Endodermal cell (in vitro differentiated cells): ENCODE measurements at regions not wholly inside any gene's neighbourhood (a gene's known extent, or its start where the extent isn't known, plus 50 kb on each side); places are given as distances from the start of the nearest gene placed in this dataset.

Experiments used
- DNase-seq: peaks from one replicate; pipeline ENCODE4 v3.0.0-alpha.2; 2017
- H3K27ac ChIP-seq: 2 replicates; pipeline ENCODE4 v1.5.1; 2013; ENCODE audit warnings: mild to moderate bottlenecking, low read depth, low read length, moderate library complexity
- H3K27me3 ChIP-seq: 2 replicates; pipeline ENCODE4 v1.6.1; 2013; ENCODE audit warnings: mild to moderate bottlenecking, low read length, moderate library complexity; ENCODE audit not compliant: insufficient read depth, control insufficient read depth, poor library complexity, severe bottlenecking
- H3K36me3 ChIP-seq: 2 replicates; pipeline ENCODE4 v1.7.0; 2013; ENCODE audit warnings: mild to moderate bottlenecking, low read length, moderate library complexity; ENCODE audit not compliant: control insufficient read depth, insufficient read depth
- H3K4me1 ChIP-seq: one replicate; pipeline ENCODE4 v1.7.0; 2013; ENCODE audit warnings: low read length; ENCODE audit not compliant: control insufficient read depth, insufficient read depth
- H3K4me3 ChIP-seq: 2 replicates; pipeline ENCODE4 v1.5.1; 2013; ENCODE audit warnings: mild to moderate bottlenecking, low read length, moderate library complexity
- H3K9ac ChIP-seq: 2 replicates; pipeline ENCODE4 v1.6.1; 2013; ENCODE audit warnings: mild to moderate bottlenecking, low read length, moderate library complexity; ENCODE audit not compliant: poor library complexity, severe bottlenecking; ENCODE audit errors: extremely low read depth
- H3K9me3 ChIP-seq: 2 replicates; pipeline ENCODE4 v1.6.1; 2013; ENCODE audit warnings: mild to moderate bottlenecking, low read length, moderate library complexity; ENCODE audit not compliant: control insufficient read depth
- H3K27ac Mint-ChIP-seq: 2 replicates; pipeline ENCODE4 v1.8.0; 2020; ENCODE audit warnings: mixed read lengths
- H3K27me3 Mint-ChIP-seq: 2 replicates; pipeline ENCODE4 v1.8.0; 2021; ENCODE audit warnings: mild to moderate bottlenecking, mixed read lengths; ENCODE audit not compliant: insufficient read depth
- H3K36me3 Mint-ChIP-seq: 2 replicates; pipeline ENCODE4 v1.8.0; 2020; ENCODE audit warnings: low read depth, mixed read lengths
- H3K4me1 Mint-ChIP-seq: 2 replicates; pipeline ENCODE4 v1.8.0; 2020; ENCODE audit warnings: mixed read lengths
- H3K4me3 Mint-ChIP-seq: 2 replicates; pipeline ENCODE4 v1.8.0; 2020; ENCODE audit warnings: mild to moderate bottlenecking, moderate library complexity, mixed read lengths
- H3K9me3 Mint-ChIP-seq: 2 replicates; pipeline ENCODE4 v1.8.0; 2020; ENCODE audit warnings: mild to moderate bottlenecking, mixed read lengths
- CTCF ChIP-seq: fragments of 200-600 bp; sonication (generic); conservative IDR thresholded peaks from 2 replicates; pipeline ENCODE4 v1.5.0; 2021; ENCODE audit warnings: antibody characterized with exemption, mild to moderate bottlenecking
- WGBS, 2 experiments: methylation state at CpG; one replicate each; pipeline versions ENCODE4 v1.1.5 to v1.1.7; 2013; ENCODE audit warnings: missing lambda C conversion rate in 2 of 2, mixed read lengths in 1 of 2; ENCODE audit not compliant: insufficient coverage in 1 of 2, insufficient read length in 1 of 2; 5-methylcytosine and 5-hydroxymethylcytosine counted together

- 88 to 100% methylated on average over 1 of the region's 4 CpGs for WGBS, 2 experiments
- H3K4me3 Mint-ChIP-seq = no peak overlapping the region
- H3K9ac ChIP-seq = no peak overlapping the region
- H3K4me1 Mint-ChIP-seq = peaks cover 1% of the 10 kb centered on the region
- no peak for DNase-seq
- no peaks in the 10 kb centered on the region for H3K36me3 Mint-ChIP-seq
- no peaks in the 10 kb centered on the region for H3K9me3 ChIP-seq
- H3K36me3 ChIP-seq = no peaks in the 10 kb centered on the region
- TF ChIP-seq CTCF = no peak
- no peak overlapping the region for H3K27ac ChIP-seq
- no peaks in the 10 kb centered on the region for H3K27me3 ChIP-seq
- no peaks in the 10 kb centered on the region for H3K27me3 Mint-ChIP-seq
- H3K27ac Mint-ChIP-seq = no peak overlapping the region
- H3K4me3 ChIP-seq = no peak overlapping the region
- H3K4me1 ChIP-seq = no peaks in the 10 kb centered on the region
- no peaks in the 10 kb centered on the region for H3K9me3 Mint-ChIP-seq
These were observed 175.4 kb upstream of the HDDC2 start for GRCh38 chr6:125477156-125477555.

- Histone ChIP-seq H3K9ac (no peak overlapping the region), H3K9me3 (no peaks in the 10 kb centered on the region), H3K27me3 (no peaks in the 10 kb centered on the region), H3K4me1 (no peaks in the 10 kb centered on the region), H3K36me3 (no peaks in the 10 kb centered on the region), H3K4me3 (no peak overlapping the region), H3K27ac (no peak overlapping the region)
- WGBS, 2 experiments = 76 to 93% methylated on average over 3 of the region's 3 CpGs
- Mint-ChIP-seq H3K4me3 (no peak overlapping the region), H3K27me3 (no peaks in the 10 kb centered on the region), H3K36me3 (no peaks in the 10 kb centered on the region), H3K9me3 (no peaks in the 10 kb centered on the region), H3K27ac (no peak overlapping the region), H3K4me1 (peaks cover 5% of the 10 kb centered on the region)
- no peak for DNase-seq
- TF ChIP-seq CTCF = no peak
These were observed 176.1 kb upstream of the HDDC2 start for GRCh38 chr6:125477844-125478243.

- no peak for DNase-seq
- Histone ChIP-seq H3K4me1 (no peaks in the 10 kb centered on the region), H3K9me3 (no peaks in the 10 kb centered on the region), H3K4me3 (no peak overlapping the region), H3K36me3 (no peaks in the 10 kb centered on the region), H3K27ac (no peak overlapping the region), H3K9ac (no peak overlapping the region), H3K27me3 (no peaks in the 10 kb centered on the region)
- no peaks in the 10 kb centered on the region for H3K27me3 Mint-ChIP-seq
- H3K4me3 Mint-ChIP-seq = no peak overlapping the region
- peaks cover 11% of the 10 kb centered on the region for H3K4me1 Mint-ChIP-seq
- no peak for TF ChIP-seq CTCF
- no peaks in the 10 kb centered on the region for H3K9me3 Mint-ChIP-seq
- H3K27ac Mint-ChIP-seq = no peak overlapping the region
- no peaks in the 10 kb centered on the region for H3K36me3 Mint-ChIP-seq
- 90 to 98% methylated on average over 2 of the region's 2 CpGs for WGBS, 2 experiments
These were observed 178.4 kb upstream of the HDDC2 start for GRCh38 chr6:125480146-125480545.
